GM18861 (cell line): ENCODE measurements at regions not wholly inside any gene's neighbourhood (a gene's known extent, or its start where the extent isn't known, plus 50 kb on each side); places are given as distances from the start of the nearest gene placed in this dataset.
"Not testable (repeated sequence)": the region's sequence is repeated elsewhere in the genome, so short reads cannot be mapped to it uniquely, and the experiment has no call there.

Experiments used
- ATAC-seq: cut with Tn5 transposase; IDR thresholded peaks from one replicate; pipeline ENCODE4 v1.9.1; 2021; ENCODE audit not compliant: unreplicated experiment

DNA sequence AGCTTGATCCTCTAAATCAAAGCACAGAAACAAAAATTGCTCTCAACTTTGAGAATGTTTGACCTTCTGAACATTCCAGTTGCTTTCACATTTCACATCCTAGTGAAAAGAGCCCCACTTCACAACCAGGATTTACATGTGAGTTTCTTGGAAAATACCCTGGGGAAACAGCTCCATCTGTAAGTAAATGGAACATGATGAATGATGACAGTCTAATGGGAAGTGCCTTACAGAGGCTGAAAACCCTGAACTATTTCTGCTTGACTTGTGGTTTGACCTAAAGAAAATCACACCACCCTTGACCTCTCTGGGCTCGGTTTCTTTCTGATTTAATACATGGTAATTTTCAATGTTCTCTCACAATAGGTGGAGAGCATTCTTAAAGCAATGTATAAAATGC is 499.4 kb upstream of the API5 start:
- ATAC-seq: no peak

- no peak for ATAC-seq
Observed at GRCh38 chr11:42812960-42813359, 498.8 kb upstream of the API5 start.

DNA sequence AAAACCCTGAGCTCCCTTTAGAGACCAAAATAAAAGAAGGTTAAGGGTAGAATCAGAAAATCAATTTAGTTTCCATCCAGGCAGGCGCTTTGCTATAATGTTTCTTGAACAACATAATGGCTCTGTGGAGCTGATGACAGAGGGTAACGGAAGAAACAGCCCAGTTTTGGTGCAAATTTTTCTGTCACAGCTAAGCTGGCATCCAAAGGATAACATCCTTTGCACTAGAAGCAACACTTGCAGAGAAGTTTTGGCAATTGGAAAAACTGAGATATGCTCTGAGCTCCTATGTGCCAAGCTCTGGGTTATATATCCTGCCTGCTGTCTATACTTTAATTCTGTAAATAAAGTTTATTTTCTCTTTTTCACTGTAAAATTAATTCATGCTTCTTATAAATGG is 495.3 kb upstream of the API5 start:
- ATAC-seq: no peak

GRCh38 chr11:42819126-42819525 is 492.7 kb upstream of the API5 start:
- ATAC-seq: no peak

DNA sequence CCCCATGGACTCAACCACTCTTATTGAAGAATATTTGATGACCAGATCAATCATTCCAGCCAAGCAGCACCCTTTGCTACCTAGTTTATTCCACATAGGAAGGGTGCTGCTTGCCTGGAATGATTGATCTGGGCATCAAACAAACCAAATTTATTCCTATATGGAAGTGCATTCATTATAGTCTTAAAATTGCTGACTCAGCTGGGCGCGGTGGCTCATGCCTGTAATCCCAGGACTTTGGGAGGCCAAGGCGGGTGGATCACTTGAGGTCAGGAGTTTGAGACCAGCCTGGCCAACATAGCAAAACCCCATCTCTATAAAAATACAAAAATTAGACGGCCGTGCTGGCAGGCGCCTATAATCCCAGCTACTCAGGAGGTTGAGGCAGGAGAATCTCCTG is 489.6 kb upstream of the API5 start:
- ATAC-seq: not testable (repeated sequence)

DNA sequence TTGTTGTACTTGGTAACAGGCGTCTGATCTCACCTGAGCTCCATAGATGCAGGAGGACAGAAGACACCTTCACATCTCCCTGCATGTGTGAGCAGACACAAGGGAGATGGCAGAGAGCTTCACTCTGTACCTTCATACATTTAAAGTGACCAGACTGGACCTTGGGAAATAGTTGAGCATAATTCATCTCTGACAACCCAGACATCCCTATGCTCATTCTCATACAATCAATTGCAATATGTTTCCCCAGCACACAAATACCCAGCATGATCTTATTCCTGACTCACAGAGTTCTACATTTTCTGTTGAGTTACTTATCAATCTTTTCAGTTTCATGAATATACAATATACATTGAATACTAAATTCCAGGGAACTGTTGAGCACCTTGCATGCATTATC is 488.2 kb upstream of the API5 start:
- no peak for ATAC-seq

DNA sequence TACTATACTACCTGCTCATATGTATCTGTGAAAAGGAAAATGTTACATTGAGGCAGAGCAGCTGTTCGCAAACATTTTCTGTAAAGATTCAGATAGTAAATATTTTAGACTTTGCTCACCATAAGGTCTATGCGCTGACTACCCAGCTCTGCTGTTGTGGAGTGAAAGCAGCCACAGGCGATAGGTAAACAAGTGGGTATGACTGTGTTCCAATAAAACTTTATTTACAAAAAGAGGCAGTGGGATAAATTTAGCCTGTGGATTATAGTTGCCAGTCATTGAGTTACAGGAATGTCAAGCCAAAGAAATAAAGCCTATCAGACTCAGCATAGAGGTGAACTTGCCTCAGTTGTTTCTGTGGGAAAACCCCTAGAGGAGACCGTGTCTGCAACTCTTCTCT is 487.7 kb upstream of the API5 start:
- no peak for ATAC-seq

GRCh38 chr11:42825598-42825997 is 486.2 kb upstream of the API5 start:
- ATAC-seq: no peak

DNA sequence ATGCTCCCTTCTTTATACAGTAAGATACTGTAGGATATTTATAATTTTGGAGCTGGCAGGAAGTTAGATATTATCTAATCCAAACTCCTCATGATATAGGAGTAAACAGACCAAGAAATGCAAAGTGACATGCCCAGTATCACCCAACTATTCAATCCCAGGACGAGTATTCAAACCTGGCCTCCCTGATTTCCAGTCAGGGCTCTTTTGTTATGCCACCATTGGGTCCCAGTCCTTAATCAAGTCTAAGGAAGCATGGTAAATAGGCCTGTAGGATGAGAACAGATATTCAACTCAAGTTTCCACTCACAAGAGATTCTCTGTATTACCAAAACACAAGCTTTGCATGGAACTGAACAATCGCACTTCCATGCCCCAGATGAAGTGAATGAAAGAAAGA is 484.0 kb upstream of the API5 start:
- ATAC-seq: no peak

DNA sequence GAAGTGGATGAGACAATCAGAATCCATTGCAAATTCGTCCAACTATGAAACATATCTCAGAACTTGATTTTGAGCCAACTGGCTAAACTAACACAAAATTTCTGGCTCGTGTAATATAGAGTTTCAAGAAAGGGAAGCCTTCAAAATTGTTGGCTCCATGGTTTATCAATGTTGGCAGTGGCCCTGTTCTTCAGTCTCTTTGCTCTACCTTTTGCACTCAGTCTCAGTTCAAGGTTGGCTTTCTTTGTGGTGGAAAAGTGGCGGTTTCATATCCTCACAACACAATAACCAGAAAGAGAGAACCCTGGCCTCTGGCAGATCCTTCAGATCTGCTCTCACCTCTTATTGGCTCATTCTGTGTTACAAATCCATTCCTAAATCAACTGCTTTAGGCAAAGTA is 473.8 kb upstream of the API5 start:
- ATAC-seq: no peak

DNA sequence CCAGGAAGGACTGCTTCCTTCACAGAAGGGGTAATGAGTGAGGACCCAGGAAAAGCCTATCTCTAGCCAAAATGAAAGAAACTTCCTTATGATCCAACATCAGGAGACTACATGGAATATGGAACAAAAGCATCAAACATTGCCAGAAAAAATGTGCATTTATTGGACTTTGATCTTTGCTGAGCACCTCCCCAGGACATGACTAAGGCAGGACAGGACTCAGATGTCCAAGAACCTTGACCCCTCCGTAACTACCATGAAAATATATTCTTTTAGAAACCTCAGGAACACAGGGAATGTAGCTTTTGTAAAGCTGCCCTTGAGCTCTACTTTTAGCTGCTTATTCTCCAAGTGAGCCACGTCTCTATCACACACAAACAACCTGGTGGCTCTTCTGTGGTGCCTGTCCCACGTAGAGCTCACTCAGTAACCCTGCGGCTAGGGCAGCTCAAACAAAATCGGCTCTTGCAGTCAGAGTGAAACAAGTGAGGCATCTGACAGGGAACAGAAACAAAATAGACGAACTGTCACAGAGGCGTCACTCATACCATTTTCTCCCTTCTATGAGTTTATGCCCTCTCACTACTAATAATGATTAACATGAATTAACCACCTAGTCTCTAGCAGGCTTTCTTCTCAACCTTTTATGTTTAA is 471.5 kb upstream of the API5 start:
- ATAC-seq: peak; percentile 93

DNA sequence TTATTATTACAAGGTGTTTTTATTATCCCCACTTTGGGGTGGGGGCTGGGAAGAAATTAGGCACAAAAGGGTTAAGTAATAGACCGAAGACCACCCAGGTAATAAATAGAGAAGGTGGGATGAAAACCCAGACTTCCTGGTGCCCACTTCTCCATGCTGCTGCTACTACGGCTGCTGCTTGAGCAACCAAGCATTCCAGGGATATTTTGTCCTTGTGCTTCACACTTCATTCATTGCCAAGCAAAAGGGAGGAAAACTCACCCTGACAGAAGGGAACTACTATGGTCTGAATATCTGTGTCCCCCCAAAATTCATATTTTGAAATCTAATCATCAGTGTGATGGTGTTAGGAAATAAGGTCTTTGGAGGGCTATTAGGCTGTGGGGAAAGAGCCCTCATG is 470.9 kb upstream of the API5 start:
- ATAC-seq: no peak

GRCh38 chr11:42841556-42841955 is 470.2 kb upstream of the API5 start:
- ATAC-seq: no peak

DNA sequence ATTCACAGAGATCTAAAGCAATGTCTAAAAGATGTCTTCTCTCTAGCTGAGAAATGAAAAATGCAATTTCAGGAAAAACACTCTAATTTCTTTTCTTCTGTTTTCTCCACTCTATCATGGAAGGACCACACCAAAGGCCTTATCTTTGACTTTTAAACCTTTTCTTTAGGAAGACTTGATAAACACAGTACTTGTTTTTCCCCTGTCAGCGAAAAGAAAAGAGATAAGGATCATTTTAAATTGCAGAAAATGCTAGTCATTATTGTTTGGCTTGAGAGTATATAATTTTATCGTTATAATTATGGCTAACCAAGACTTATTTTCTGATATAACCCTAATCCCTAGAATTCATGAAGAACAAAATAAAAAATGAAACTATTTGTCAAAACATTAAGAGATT is 462.4 kb upstream of the API5 start:
- ATAC-seq: no peak

DNA sequence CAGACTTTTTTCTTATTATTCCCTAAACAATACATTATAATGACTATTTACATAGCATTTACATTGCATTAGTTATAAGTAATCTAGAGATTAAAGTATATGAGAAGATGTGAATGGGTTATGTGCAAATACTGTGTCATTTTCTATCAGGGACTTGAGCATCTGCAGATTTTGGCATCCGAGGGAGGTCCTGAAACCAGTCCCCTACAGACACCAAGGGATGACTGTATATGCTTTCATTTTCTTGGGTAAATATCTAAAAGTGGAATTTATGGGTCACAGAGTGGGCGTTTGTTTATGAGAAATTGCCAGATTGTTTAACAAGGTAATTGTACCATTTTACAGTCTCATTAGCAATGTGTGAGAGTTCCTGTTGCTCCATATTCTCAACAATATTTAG is 454.5 kb upstream of the API5 start:
- ATAC-seq: no peak

DNA sequence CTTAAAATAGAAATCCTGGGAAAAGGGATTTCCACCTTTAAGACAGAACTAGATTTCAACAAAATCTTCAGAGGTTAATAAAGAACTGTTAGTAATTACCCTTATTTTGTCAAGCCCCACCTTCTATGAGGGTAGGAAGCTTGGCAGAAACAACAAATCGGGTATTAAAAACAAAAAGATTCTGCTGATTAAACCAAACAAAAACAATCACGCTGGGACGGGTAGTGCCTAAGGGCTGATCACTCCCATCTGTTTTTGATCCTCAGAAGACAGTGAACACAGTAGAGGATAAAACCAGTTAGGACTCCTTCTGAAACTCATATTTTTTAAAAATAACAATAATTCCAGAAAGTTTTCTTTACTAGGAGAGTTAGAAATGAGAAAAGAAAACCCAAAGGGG is 441.3 kb upstream of the API5 start:
- ATAC-seq: no peak

DNA sequence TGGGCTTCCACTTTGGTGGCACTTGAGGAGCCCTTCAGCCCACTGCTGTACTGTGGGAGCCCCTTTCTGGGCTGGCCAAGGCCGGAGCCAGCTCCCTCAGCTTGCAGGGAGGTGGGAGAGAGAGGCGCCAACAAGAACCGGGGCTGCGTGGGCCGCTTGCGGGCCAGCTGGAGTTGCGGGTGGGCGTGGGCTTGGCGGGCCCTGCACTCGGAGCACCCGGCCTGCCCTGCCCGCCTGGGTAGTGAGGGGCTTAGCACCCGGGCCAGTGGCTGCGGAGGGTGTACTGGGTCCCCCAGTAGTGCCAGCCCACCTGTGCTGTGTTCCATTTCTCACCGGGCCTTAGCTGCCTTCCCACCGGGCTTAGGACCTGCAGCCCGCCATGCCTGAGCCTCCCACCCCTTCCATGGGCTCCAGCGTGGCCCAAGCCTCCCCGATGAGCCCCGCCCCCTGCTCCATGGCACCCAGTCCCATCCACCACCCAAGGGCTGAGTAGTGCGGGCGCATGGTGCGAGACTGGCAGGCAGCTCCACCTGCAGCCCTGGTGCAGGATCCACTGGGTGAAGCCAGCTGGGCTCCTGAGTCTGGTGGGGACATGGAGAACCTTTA is 437.9 kb upstream of the API5 start:
- ATAC-seq: not testable (repeated sequence)

- not testable (repeated sequence) for ATAC-seq
Observed at GRCh38 chr11:42881335-42881734, 430.5 kb upstream of the API5 start.

- ATAC-seq: no peak
Observed at GRCh38 chr11:42890773-42891172, 421.0 kb upstream of the API5 start.

GRCh38 chr11:42901084-42901483 is 410.7 kb upstream of the API5 start:
- ATAC-seq: no peak

- no peak for ATAC-seq
Observed at GRCh38 chr11:42906226-42906625, 405.6 kb upstream of the API5 start.

- no peak for ATAC-seq
Observed at GRCh38 chr11:42913731-42914130, 398.1 kb upstream of the API5 start.

DNA sequence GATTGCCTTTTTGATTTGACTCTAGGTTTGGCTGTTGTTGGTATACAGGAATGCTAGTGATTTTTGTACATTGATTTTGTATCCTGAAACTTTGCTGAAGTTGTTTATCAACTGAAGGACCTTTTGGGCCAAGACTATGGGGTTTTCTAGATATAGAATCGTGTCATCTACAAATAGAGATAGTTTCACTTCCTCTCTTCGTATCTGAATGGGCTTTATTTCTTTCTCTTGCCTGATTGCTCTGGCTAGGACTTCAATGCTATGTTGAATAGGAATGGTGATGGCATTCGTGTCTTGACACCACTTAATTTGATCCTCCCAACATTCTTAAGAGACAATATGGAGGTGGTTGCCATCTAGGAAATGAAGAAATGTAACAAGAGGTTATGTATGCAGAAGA is 388.1 kb upstream of the API5 start:
- ATAC-seq: peak; percentile 52
